ENCODE measurements at regions not wholly inside any gene's neighbourhood (a gene's known extent, or its start where the extent isn't known, plus 50 kb on each side); places are given as distances from the start of the nearest gene placed in this dataset.
"Not testable (repeated sequence)": the region's sequence is repeated elsewhere in the genome, so short reads cannot be mapped to it uniquely, and the experiment has no call there.

GRCh38 chr3:177405191-177405672, 207.9 kb upstream of the TBL1XR1 start:
- no peak for FAIRE-seq

GRCh38 chr3:177410730-177411129, 213.4 kb upstream of the TBL1XR1 start:
- FAIRE-seq: no peak

- FAIRE-seq: no peak
Observed at GRCh38 chr3:177411201-177411600, 213.9 kb upstream of the TBL1XR1 start.

GRCh38 chr3:177412677-177413170, 215.4 kb upstream of the TBL1XR1 start:
- not testable (repeated sequence) for FAIRE-seq

- FAIRE-seq: no peak
Observed at GRCh38 chr3:177414093-177414492, 216.8 kb upstream of the TBL1XR1 start.

- no peak for FAIRE-seq
Observed at GRCh38 chr3:177418787-177419186, 221.5 kb upstream of the TBL1XR1 start.

- no peak for FAIRE-seq
Observed at GRCh38 chr3:177419904-177420601, 222.8 kb upstream of the TBL1XR1 start.

- FAIRE-seq: no peak
Observed at GRCh38 chr3:177420651-177421480, 223.6 kb upstream of the TBL1XR1 start.

- FAIRE-seq: no peak
Observed at GRCh38 chr3:177421481-177421785, 224.2 kb upstream of the TBL1XR1 start.

GRCh38 chr3:177424521-177424920, 227.2 kb upstream of the TBL1XR1 start:
- FAIRE-seq: no peak

GRCh38 chr3:177425042-177425441, 227.8 kb upstream of the TBL1XR1 start:
- no peak for FAIRE-seq

- no peak for FAIRE-seq
Observed at GRCh38 chr3:177426106-177426877, 229.0 kb upstream of the TBL1XR1 start.

GRCh38 chr3:177426878-177427495, 229.7 kb upstream of the TBL1XR1 start:
- FAIRE-seq: no peak

- no peak for FAIRE-seq
Observed at GRCh38 chr3:177427540-177427939, 230.3 kb upstream of the TBL1XR1 start.

- no peak for FAIRE-seq
Observed at GRCh38 chr3:177429079-177429478, 231.8 kb upstream of the TBL1XR1 start.

GRCh38 chr3:177429771-177430170, 232.5 kb upstream of the TBL1XR1 start:
- no peak for FAIRE-seq

GRCh38 chr3:177430653-177431052, 233.4 kb upstream of the TBL1XR1 start:
- FAIRE-seq: no peak

- no peak for FAIRE-seq
Observed at GRCh38 chr3:177431525-177432176, 234.4 kb upstream of the TBL1XR1 start.

GRCh38 chr3:177435301-177435700, 238.0 kb upstream of the TBL1XR1 start:
- FAIRE-seq: no peak

- no peak for FAIRE-seq
Observed at GRCh38 chr3:177437513-177438337, 240.4 kb upstream of the TBL1XR1 start.

- no peak for FAIRE-seq
Observed at GRCh38 chr3:177438596-177439220, 241.4 kb upstream of the TBL1XR1 start.
